DMS153 treated with DMSO at 0.1 percent for 48 hours (cell line): ENCODE measurements at regions not wholly inside any gene's neighbourhood (a gene's known extent, or its start where the extent isn't known, plus 50 kb on each side); places are given as distances from the start of the nearest gene placed in this dataset.

Source experiments
- DNase-seq: peaks from one replicate; lab custom pipeline; 2025; ENCODE audit not compliant: unreplicated experiment; lab: John Stamatoyannopoulos, UW

DNA sequence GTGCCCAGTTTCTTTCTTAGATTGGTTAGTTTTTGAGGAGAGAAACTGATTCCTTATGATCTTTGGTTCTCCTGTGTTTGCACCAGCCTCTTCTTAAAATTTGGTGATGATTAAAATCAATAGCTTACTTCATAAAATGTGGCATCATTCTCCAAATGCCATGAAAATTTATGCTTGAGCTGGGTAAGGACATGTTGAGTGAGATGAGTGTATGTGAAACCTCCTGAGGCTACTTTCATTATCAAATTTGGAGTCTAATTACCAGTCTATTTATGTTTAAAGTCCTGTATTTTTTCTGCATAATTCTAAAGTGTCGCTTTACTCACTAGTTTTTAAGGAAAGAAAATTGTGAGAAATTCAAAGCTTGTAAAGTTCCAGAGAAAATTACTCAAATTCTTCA, 102.1 kb downstream of the DIPK2A start:
- no peak for DNase-seq

GRCh38 chr3:144079634-144080033, 108.0 kb downstream of the DIPK2A start:
- no peak for DNase-seq

DNA sequence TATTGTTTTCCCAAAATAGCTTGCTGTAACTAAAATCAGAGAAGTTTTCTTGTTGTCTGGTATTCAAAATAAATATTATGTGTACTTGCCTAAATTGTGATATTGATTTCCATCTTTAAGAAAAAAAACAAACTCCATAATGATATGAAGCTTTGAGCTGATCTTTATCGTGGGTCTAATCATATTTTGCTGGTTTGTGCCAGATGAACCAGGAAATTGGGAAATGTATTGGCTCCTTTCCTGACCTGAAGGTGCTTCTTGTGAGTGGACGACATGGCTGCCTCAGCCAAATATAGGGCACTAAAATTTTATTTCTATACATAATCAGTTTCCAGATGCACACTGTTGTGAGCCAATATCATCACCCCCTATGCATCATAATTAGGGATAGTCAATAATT, 113.3 kb downstream of the DIPK2A start:
- DNase-seq = no peak

- peak; percentile 70 for DNase-seq
Measured at GRCh38 chr3:144085964-144086363, 114.3 kb downstream of the DIPK2A start.

- DNase-seq = no peak
Measured at GRCh38 chr3:144096016-144096415, 124.4 kb downstream of the DIPK2A start.

GRCh38 chr3:144097163-144097562, 125.5 kb downstream of the DIPK2A start:
- DNase-seq = no peak

DNA sequence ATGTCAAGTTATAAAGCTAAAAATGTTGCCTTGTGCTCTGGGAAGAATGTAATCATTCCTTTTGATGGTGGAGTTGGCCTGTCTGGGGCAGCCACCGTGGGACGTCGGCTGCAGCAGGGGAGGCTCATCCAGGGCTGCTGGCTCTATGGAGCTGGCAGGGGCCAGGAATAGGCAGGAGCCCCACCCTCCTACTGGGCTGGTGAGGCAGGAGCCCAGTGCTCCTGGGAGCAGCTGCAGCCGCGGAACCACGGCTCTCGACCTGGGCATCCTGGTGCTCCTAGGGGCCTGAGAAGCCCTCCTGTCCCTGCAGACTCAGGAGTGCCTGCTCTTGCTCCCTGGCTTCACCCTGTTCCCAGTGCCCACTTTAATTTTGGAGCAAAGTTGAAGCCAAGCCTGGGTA, 127.1 kb downstream of the DIPK2A start:
- no peak for DNase-seq

DNA sequence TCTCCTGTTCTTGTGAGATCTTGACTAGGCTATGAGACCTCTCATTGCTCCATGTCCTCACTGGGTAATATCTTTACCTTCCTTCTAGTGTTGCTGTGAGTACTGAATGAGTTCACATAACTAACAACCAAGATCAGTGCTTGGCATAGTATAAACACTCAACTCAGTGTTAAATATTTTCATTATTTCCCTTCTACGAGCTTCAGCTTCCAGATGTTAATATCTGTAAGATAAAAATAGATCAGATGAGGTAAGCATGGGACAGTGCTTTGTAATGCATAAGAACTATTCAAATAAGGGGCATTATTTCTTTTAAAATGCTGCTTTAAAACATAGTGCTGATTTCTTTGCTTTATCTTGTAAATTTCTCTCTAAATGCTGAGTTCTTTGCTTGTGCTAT, 130.8 kb downstream of the DIPK2A start:
- DNase-seq = no peak

GRCh38 chr3:144104186-144104585, 132.6 kb downstream of the DIPK2A start:
- DNase-seq = no peak

- DNase-seq = no peak
Measured at GRCh38 chr3:144104679-144105078, 133.1 kb downstream of the DIPK2A start.

DNA sequence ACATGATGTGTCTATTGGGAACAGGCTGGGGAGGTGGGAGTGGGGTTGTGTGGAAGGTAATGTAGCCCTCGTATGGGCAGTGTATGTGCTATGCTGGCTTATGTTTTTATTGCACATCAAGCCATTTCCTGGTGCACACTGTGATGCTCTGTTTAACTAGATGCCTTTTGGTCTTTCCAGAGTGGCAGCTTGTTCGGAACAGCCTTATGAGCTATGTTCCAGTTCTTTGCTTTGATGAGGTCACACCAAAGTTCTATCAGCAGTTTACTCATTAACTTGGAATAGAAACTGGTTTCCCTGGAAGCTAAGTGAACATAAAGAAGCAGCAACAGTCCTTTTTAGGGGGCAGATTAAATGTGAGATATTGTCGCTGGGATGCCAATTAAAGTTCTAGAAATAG, 133.9 kb downstream of the DIPK2A start:
- no peak for DNase-seq

DNA sequence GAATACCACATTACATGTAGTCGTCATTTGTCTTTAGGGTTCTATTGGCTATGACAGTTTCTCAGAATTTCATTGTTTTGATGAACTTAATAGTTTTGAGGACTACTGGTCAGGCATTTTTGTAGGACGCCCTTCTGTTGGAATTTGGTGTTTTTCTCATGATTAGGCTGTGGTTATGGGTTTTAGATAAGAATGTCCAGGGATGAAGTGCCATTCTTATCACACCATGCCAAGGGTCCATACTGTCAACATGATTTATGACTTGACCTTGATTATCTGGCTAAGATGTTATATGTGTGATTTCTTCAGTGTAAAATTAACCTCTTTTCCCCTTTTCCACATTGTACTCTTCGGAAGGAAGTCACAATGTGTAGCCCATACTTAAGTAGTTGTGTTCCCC, 135.3 kb downstream of the DIPK2A start:
- no peak for DNase-seq

GRCh38 chr3:144107923-144108322, 136.3 kb downstream of the DIPK2A start:
- DNase-seq = no peak

DNA sequence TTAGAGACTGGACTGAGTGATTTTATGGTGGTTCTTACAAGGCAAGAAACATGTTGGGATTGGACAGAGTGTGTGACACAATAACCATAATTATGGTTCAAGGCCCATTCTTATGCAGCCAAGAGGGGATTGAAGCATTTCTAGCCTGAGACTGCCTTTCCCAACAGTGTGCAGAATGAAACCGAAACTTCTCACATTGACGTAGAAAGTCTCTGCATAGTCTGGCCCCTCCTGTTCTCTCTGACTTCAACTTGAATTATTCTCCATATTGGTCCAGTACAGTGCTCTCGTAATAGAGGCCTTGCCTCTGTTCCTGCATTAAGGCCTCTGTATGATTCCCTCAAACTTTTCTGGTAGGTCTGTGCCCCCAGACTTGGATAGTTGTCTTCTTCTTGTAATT, 138.3 kb downstream of the DIPK2A start:
- no peak for DNase-seq

- DNase-seq = no peak
Measured at GRCh38 chr3:144112036-144112435, 140.4 kb downstream of the DIPK2A start.

GRCh38 chr3:144112437-144112836, 140.8 kb downstream of the DIPK2A start:
- no peak for DNase-seq

DNA sequence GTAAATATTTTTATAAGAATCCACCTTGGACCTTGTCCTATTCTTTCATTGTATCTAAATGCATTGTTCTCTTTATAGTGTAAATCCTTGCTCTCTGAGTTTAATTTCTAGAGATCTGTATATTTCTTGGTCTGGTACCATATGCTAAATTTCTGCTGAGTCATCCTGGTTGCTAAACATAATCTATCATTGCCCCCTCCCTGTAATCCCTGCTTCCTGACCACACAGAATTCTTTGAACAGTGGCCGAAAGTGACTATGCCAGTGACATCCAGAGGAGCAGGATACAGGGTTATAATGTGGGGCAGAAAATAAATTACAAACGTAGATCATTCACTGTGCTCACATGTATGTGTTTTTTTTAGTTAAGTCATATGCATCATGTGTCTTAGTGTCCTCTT, 143.1 kb downstream of the DIPK2A start:
- DNase-seq = no peak

- DNase-seq = no peak
Measured at GRCh38 chr3:144119633-144120032, 148.0 kb downstream of the DIPK2A start.

GRCh38 chr3:144121661-144122060, 150.0 kb downstream of the DIPK2A start:
- no peak for DNase-seq

DNA sequence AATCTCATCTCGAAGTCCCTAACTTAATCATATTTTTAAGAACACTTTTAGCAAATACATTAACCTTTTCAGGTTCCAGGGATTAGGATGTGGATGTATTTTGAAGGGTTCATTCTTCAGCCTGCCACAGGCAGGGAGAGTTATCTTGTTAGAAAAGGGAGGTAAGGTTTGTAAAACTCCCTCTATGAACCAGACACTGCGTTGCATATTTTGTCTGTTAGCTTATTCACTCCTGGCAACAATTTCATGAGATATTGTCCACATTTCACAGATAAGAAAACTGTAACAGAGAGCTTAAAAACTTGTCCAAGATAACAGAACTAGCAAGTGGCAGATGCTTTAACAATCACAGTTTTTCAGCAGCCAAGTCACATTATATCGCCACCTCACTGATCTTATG, 155.4 kb downstream of the DIPK2A start:
- no peak for DNase-seq

DNA sequence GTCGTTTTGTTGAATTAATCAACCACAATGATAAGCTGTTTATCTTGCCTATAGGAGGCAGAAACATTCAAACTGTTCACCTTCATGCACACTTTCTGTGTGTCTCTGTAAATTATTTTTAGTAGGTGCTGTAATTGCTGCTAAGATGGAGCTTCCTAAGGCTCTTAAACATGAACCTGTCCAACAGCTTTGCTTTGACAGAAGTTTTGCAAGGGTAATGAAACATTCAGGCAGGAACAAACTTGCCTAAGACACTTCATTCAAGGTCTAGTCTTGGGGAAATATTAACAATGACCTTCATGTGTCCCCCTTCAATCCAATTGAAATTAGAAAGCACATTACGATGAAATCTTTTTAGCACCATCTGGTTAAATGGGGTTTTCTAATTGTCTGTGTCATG, 156.1 kb downstream of the DIPK2A start:
- DNase-seq = no peak

DNA sequence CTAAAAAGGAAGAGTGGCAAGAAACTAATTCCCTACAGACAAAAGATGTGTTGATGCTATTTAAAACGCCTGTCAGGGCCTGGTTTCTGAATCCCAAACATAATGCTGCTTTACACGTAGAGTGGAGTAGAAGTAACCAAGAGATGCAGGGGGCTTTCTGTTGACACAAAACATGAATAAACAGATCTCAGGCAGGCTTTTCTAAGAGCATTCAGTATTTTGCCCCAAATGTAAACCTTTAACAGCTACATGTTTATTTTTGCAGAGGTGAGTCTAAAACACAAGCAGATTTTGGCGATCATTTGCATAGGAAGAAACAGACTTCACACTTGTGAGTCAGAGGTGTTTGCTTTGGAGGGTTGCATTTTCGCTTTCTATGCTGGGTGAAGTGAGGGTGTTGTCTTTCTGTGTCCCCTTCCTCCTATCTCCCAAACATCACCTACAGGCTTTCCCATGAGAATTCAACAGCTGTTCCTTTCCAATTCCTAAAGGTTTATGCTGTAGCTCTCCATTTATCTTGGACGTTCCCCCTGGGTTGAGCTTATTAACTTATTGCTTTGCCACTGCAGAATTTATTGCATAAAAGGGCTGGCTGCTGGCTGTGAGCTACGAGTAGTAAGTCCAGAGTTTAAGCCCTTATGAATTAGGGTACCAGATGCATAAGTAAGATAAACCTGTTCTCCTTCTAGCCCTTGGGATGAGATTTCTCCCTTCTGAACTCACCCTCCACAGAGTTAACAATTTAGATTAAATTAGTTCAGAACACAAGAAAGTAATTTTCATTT, 156.7 kb downstream of the DIPK2A start:
- no peak for DNase-seq

- DNase-seq = no peak
Measured at GRCh38 chr3:144129536-144130214, 158.1 kb downstream of the DIPK2A start.
